ENCODE measurements at regions not wholly inside any gene's neighbourhood (a gene's known extent, or its start where the extent isn't known, plus 50 kb on each side); places are given as distances from the start of the nearest gene placed in this dataset.

GRCh38 chr4:8938137-8938536 is 66.5 kb upstream of the HMX1 start:
- peaks cover 3 to 5% (median 5%) of the 10 kb centered on the region in 3 experiments; a peak in 5 of 7 replicates for H3K36me3 Mint-ChIP-seq (ENCODE audit: insufficient read depth in 1 of 3, low read depth in 3 of 3)
- Histone ChIP-seq H2BK5ac (ENCODE audit: insufficient read length, low read length) (no peak overlapping the region), H4K5ac (ENCODE audit: insufficient read length, low read depth, low read length) (no peak overlapping the region), H2AFZ (ENCODE audit: low read length) (no peak overlapping the region), H2AK5ac (ENCODE audit: insufficient read length, low read length) (no peak overlapping the region), H3K79me1 (ENCODE audit: insufficient read depth, low read depth, low read length, poor library complexity, severe bottlenecking) (no peaks in the 10 kb centered on the region), H3K4me2 (ENCODE audit: insufficient read depth, insufficient read length, low read length) (no peak overlapping the region), H3K79me2 (ENCODE audit: insufficient read depth, low read length) (no peaks in the 10 kb centered on the region), H2BK20ac (ENCODE audit: low read depth, low read length, poor library complexity, severe bottlenecking) (no peak overlapping the region), H3K27me3 (ENCODE audit: insufficient read depth, low read length) (no peaks in the 10 kb centered on the region), H3K4ac (ENCODE audit: low read depth, low read length) (no peak overlapping the region), H2BK15ac (ENCODE audit: low read depth, low read length) (no peak overlapping the region), H3K27ac (ENCODE audit: insufficient read length, low read depth, low read length) (no peak overlapping the region), H3K18ac (ENCODE audit: insufficient read length, low read depth, low read length) (no peak overlapping the region), H4K8ac (replicated peaks; ENCODE audit: insufficient read length, low read depth, low read length) (no peak overlapping the region), H3K9ac (ENCODE audit: extremely low read depth, insufficient read length, low read length) (no peak overlapping the region), H3K23me2 (ENCODE audit: insufficient read length, low read depth, low read length, poor library complexity, severe bottlenecking) (no peaks in the 10 kb centered on the region), H2BK120ac (ENCODE audit: low read depth, low read length, poor library complexity, severe bottlenecking) (no peak overlapping the region), H3K9me3 (ENCODE audit: control insufficient read depth, low read depth, low read length) (peaks cover 6% of the 10 kb centered on the region), H3K56ac (ENCODE audit: insufficient read length, low read depth, low read length) (no peak overlapping the region), H3T11ph (ENCODE audit: low read length) (no peak overlapping the region), H3K4me1 (ENCODE audit: insufficient read depth, low read length) (no peaks in the 10 kb centered on the region), H4K20me1 (ENCODE audit: control insufficient read depth, insufficient read depth, insufficient read length) (no peaks in the 10 kb centered on the region), H2BK12ac (ENCODE audit: insufficient read length, low read depth, low read length) (no peak overlapping the region), H3K14ac (ENCODE audit: insufficient read depth, low read length) (no peak overlapping the region), H4K91ac (ENCODE audit: insufficient read length, low read depth, low read length) (no peak overlapping the region), H3K23ac (ENCODE audit: insufficient read length, low read depth, low read length) (no peak overlapping the region)
- peaks cover 8% of the 10 kb centered on the region for H3K27me3 Mint-ChIP-seq (ENCODE audit: low read depth)
- no peak for TF ChIP-seq CTCF (conservative IDR thresholded peaks at IDR 0.05)
- no peak for DNase-seq
- peaks cover 0 to 7% of the 10 kb centered on the region in 2 experiments; a peak in 1 of 4 replicates for H3K4me1 Mint-ChIP-seq
- no CpG with 5 or more reads among the region's 8 CpGs for WGBS (ENCODE audit: extremely low coverage, insufficient read length, low lambda C conversion rate)
- peaks cover 49 to 79% of the 10 kb centered on the region in 2 experiments for H3K9me3 Mint-ChIP-seq
- no peak overlapping the region for H3K4me3 Mint-ChIP-seq
- H3K27ac Mint-ChIP-seq, result no peak overlapping the region

Measured in H9 (cell line).